ENCODE measurements at regions not wholly inside any gene's neighbourhood (a gene's known extent, or its start where the extent isn't known, plus 50 kb on each side); places are given as distances from the start of the nearest gene placed in this dataset.
"Not testable (repeated sequence)": the region's sequence is repeated elsewhere in the genome, so short reads cannot be mapped to it uniquely, and the experiment has no call there.

DNA sequence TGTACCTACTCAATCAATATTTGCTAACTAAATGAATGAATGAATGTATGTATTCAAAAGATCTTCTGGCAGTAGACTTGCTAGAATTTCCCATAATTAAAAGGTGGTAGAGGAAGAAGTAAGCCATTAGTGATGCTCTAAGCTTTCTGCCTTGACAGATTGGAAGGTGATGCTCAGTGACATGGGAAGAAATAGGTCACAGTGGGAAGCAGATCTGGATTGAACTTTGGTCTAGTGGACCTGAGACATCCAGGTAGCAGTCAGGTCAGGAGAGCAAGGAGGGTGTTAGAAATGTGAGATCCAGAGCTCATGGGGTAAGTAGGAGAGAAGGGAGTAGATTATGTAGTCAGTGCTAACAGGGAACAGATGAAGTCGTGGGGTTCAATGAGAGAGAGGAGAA, 106.4 kb downstream of the SNX5 start (continued):
- TF ChIP-seq HOXB5 (CRISPR knock-in tag; IDR thresholded peaks at IDR 0.05) (no peak), NR3C1 (IDR thresholded peaks at IDR 0.05) (no peak), CEBPB (IDR thresholded peaks at IDR 0.05) (no peak)
- TF ChIP-seq, protein P1, sequence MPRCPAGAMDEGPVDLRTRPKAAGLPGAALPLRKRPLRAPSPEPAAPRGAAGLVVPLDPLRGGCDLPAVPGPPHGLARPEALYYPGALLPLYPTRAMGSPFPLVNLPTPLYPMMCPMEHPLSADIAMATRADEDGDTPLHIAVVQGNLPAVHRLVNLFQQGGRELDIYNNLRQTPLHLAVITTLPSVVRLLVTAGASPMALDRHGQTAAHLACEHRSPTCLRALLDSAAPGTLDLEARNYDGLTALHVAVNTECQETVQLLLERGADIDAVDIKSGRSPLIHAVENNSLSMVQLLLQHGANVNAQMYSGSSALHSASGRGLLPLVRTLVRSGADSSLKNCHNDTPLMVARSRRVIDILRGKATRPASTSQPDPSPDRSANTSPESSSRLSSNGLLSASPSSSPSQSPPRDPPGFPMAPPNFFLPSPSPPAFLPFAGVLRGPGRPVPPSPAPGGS (IDR thresholded peaks at IDR 0.05), result no peak

DNA sequence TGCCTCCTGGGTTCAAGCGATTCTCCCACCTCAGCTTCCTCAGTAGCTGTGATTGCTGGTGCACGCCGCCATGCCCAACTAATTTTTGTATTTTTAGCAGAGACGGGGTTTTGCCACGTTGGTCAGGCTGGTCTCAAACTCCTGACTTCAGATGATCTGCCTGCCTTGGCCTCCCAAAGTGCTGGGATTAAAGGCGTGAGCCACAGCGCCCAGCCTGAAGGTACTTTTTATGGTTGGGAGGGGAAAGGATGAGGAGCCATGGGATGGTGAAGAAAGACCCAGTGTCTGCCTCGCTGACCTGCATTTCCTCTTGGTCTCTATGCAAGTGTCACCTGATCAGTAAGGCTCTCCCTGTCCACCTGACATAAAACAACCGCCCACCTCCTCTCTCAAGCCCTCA, 107.0 kb downstream of the SNX5 start:
- H3K4me3 ChIP-seq; FAIRE-seq; ATAC-seq; H3K27ac ChIP-seq; H3K4me2 ChIP-seq; H3K9me3 ChIP-seq; POLR2A ChIA-PET; DNase-seq (ENCODE audit: low read depth in 1 of 2, low spot score in 1 of 2): not testable (repeated sequence)
- CTCF ChIA-PET, result interaction anchor here (0.7 to 1.3 kb wide), 3 partner anchors 17 to 239 kb away, joined by 3 read pairs; no protein-coding TSS in a partner anchor
- H3K4me1 ChIP-seq, result peaks cover 12% of the 10 kb centered on the region
- 70% methylated on average over 9 of the region's 9 CpGs for WGBS (ENCODE audit: missing lambda C conversion rate)

DNA sequence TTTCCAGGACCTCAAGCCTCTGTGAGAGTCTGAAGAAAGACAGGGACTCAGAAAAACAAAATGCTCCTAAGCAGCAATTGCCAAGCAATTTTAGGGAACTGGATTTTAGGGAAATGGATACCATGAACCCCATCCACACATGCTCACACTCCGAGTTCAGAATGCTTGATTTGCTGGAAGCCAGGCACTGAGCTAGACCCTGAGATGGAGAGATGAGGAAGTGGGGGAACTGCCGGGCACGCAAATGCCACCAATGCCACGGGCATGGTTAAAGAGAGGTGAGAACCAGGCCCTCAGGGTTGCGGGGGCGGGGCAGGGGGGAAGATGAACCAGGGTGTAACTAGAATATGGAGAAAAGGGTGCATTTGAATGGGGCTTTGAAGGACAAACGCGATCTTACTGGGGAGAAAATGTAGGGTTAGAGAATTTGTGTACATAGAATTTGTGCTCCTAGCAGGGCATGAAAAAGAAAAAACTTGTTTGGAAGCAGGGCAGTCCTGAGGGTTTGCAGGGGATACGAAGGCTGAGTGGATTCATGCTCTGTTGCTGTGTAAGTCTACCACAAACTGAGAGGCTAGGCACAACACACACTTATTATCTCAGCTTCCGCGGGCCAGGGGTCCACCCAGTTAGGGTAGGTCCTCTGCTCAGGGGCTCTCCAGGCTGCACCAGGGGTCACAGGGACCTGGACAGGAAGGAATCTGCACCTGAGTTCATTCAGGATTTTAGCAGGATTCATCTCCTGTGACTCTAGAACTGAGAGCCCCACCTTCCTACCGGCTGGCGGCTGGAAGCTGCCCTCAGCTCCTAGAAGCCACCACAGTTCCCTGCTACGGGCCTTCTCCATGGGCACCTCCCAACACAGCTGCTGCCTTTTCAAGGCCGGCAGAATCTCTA, 108.0 kb downstream of the SNX5 start:
- FAIRE-seq (no peak), ATAC-seq (no peak), DNase-seq (ENCODE audit: low read depth in 1 of 2, low spot score in 1 of 2) (no peak)
- ChIA-PET CTCF (interaction anchor here (1.3 kb wide), 1 partner anchor 51 kb away, joined by 3 read pairs; no protein-coding TSS in a partner anchor), POLR2A (no interaction called here)
- H3K4me1 ChIP-seq, result peaks cover 12% of the 10 kb centered on the region
- TF ChIP-seq RARB (CRISPR knock-in tag; IDR thresholded peaks at IDR 0.05) (no peak), RAD21 (conservative IDR thresholded peaks at IDR 0.05 in 1 of 2, IDR thresholded peaks at IDR 0.05 in 1 of 2) (no peak), TP53 (CRISPR knock-in tag; IDR thresholded peaks at IDR 0.05) (no peak), ZSCAN20 (CRISPR knock-in tag; IDR thresholded peaks at IDR 0.05) (no peak), JUNB (IDR thresholded peaks at IDR 0.05) (no peak), POLR2AphosphoS2 (conservative IDR thresholded peaks at IDR 0.05; ENCODE audit: low read length) (no peak), SMC3 (IDR thresholded peaks at IDR 0.05) (no peak), GATA3 (IDR thresholded peaks at IDR 0.05; ENCODE audit: borderline replicate concordance) (no peak), CHD4 (IDR thresholded peaks at IDR 0.05; ENCODE audit: borderline replicate concordance) (no peak), RFX5 (IDR thresholded peaks at IDR 0.05) (no peak), FOSL2 (IDR thresholded peaks at IDR 0.05) (no peak), FOSL2 (CRISPR knock-in tag; IDR thresholded peaks at IDR 0.05) (no peak), FOSB (CRISPR knock-in tag; IDR thresholded peaks at IDR 0.05) (no peak)
- TF ChIP-seq, protein P2, sequence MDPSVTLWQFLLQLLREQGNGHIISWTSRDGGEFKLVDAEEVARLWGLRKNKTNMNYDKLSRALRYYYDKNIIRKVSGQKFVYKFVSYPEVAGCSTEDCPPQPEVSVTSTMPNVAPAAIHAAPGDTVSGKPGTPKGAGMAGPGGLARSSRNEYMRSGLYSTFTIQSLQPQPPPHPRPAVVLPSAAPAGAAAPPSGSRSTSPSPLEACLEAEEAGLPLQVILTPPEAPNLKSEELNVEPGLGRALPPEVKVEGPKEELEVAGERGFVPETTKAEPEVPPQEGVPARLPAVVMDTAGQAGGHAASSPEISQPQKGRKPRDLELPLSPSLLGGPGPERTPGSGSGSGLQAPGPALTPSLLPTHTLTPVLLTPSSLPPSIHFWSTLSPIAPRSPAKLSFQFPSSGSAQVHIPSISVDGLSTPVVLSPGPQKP (IDR thresholded peaks at IDR 0.05; ENCODE audit: low read depth, low read length), result no peak
- H3K4me3 ChIP-seq, result no peak overlapping the region
- no peak overlapping the region for H3K27ac ChIP-seq
- no peak overlapping the region for H3K4me2 ChIP-seq
- no peaks in the 10 kb centered on the region for H3K9me3 ChIP-seq
- WGBS (ENCODE audit: missing lambda C conversion rate), result 79% methylated on average over 15 of the region's 15 CpGs

DNA sequence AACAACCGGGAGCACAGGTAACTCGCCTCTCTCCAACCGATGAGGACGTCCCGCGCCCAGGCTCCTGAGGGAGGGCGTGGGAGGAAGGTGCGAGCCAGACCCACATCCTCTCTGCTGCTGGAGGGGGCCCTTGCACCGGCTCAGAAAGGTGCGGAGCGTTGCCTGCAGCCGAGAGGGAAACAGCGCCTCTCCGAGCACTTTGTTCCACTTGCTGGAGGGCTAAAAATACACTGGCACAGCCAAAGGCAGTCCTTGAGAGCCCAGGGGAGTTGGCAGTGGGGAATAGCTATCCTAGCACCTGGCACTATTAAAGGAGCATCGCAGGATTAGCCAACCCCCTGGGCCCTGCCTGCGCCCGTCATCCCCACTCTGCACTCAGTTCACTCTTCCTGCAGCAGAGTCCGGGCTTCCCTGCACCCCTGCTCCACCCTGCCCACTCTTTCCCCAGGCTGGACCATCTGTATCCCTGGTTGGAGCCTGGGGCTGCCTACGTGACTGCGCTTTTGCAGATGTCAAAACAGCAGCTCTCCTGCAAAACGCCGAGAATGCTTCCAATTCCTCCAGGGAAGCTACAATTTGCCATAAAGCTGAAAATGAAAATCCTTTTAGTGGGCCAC, 108.9 kb downstream of the SNX5 start:
- no peak overlapping the region for H3K27ac ChIP-seq
- TF ChIP-seq FOSL2 (IDR thresholded peaks at IDR 0.05) (no peak), FOSL2 (CRISPR knock-in tag; IDR thresholded peaks at IDR 0.05) (no peak)
- ATAC-seq (no peak), FAIRE-seq (no peak), DNase-seq (ENCODE audit: low read depth in 1 of 2, low spot score in 1 of 2) (no peak)
- no peak overlapping the region for H3K4me3 ChIP-seq
- H3K4me2 ChIP-seq, result no peak overlapping the region
- H3K9me3 ChIP-seq, result no peaks in the 10 kb centered on the region
- H3K4me1 ChIP-seq, result peaks cover 12% of the 10 kb centered on the region
- CTCF ChIA-PET, result no interaction called here
- POLR2A ChIA-PET, result no interaction called here
- WGBS (ENCODE audit: missing lambda C conversion rate), result 67% methylated on average over 14 of the region's 22 CpGs
